Testis (tissue), 2 donors: ENCODE measurements at regions not wholly inside any gene's neighbourhood (a gene's known extent, or its start where the extent isn't known, plus 50 kb on each side); places are given as distances from the start of the nearest gene placed in this dataset.
"Not testable (repeated sequence)": the region's sequence is repeated elsewhere in the genome, so short reads cannot be mapped to it uniquely, and the experiment has no call there.

Source experiments
- DNase-seq: peaks from one replicate; pipeline ENCODE4 v3.0.0-alpha.2; 2019
- H3K27ac ChIP-seq, 2 donors: fragments of 200-600 bp; sonication (generic); one replicate each; pipeline ENCODE4 v1.5.1; 2019
- H3K27me3 ChIP-seq: fragments of 200-600 bp; sonication (generic); one replicate; pipeline ENCODE4 v1.5.1; 2019
- H3K36me3 ChIP-seq: fragments of 200-600 bp; sonication (generic); one replicate; pipeline ENCODE4 v1.5.1; 2017; ENCODE audit warnings: low read depth; ENCODE audit errors: missing control alignments
- H3K4me1 ChIP-seq: fragments of 200-600 bp; sonication (generic); one replicate; pipeline ENCODE4 v1.5.1; 2019
- H3K4me3 ChIP-seq, 2 donors: fragments of 200-600 bp; sonication (generic); one replicate each; pipeline ENCODE4 v1.5.1; 2017 to 2019
- H3K9me3 ChIP-seq: fragments of 200-600 bp; sonication (generic); one replicate; pipeline ENCODE4 v1.5.1; 2017
- POLR2A ChIP-seq: fragments of 450-650 bp; IDR thresholded peaks from one replicate; pipeline ENCODE4 v1.6.1; 2017; ENCODE audit warnings: antibody characterized with exemption, mild to moderate bottlenecking, moderate library complexity
- WGBS, 2 donors: methylation state at CpG; one replicate each; pipeline ENCODE4 v1.1.5; 2018; 5-methylcytosine and 5-hydroxymethylcytosine counted together
- intact Hi-C: fragments of 100-400 bp; cut with DNase I; formaldehyde crosslinking; loops from one replicate; pipeline ENCODE4 v1.15.1; 2023; ENCODE audit warnings: low total_unique reads
- TF ChIP-seq, protein P1 (sequence below), 3 experiments: fragments of 450-650 bp in 2 of 3; fragments of 200-600 bp in 1 of 3; sonication (generic) in 1 of 3; IDR thresholded peaks; one replicate each; pipeline ENCODE4 v1.5.1; 2016 to 2019; ENCODE audit warnings: antibody characterized with exemption in 3 of 3, mild to moderate bottlenecking in 2 of 3, moderate library complexity in 1 of 3

- Histone ChIP-seq H3K4me1 (no peaks in the 10 kb centered on the region), H3K27me3 (no peaks in the 10 kb centered on the region), H3K36me3 (no peaks in the 10 kb centered on the region), H3K4me3 (no peak overlapping the region), H3K27ac (no peak overlapping the region), H3K9me3 (no peaks in the 10 kb centered on the region)
- no peak for DNase-seq
- 86% methylated on average over 11 of the region's 11 CpGs for WGBS, 2 donors
- intact Hi-C loops, result no loop called here
- no peak for TF ChIP-seq POLR2A
- TF ChIP-seq, protein P1, sequence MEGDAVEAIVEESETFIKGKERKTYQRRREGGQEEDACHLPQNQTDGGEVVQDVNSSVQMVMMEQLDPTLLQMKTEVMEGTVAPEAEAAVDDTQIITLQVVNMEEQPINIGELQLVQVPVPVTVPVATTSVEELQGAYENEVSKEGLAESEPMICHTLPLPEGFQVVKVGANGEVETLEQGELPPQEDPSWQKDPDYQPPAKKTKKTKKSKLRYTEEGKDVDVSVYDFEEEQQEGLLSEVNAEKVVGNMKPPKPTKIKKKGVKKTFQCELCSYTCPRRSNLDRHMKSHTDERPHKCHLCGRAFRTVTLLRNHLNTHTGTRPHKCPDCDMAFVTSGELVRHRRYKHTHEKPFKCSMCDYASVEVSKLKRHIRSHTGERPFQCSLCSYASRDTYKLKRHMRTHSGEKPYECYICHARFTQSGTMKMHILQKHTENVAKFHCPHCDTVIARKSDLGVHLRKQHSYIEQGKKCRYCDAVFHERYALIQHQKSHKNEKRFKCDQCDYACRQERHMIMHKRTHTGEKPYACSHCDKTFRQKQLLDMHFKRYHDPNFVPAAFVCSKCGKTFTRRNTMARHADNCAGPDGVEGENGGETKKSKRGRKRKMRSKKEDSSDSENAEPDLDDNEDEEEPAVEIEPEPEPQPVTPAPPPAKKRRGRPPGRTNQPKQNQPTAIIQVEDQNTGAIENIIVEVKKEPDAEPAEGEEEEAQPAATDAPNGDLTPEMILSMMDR (IDR thresholded peaks at IDR 0.05), result no peak
These were observed 85.2 kb upstream of the USP29 start for GRCh38 chr19:57034544-57034943.

GRCh38 chr19:57035740-57036139 is 84.0 kb upstream of the USP29 start:
- 85 to 95% methylated on average over 4 of the region's 4 CpGs for WGBS, 2 donors
- DNase-seq, intact Hi-C loops, H3K4me1 ChIP-seq, H3K27ac ChIP-seq, H3K27me3 ChIP-seq, H3K36me3 ChIP-seq, H3K9me3 ChIP-seq, H3K4me3 ChIP-seq: not testable (repeated sequence)

GRCh38 chr19:57037556-57037955 is 82.2 kb upstream of the USP29 start:
- WGBS, 2 donors, result 49% methylated on average over 4 of the region's 4 CpGs
- Histone ChIP-seq H3K27ac (no peak overlapping the region), H3K27me3 (no peaks in the 10 kb centered on the region), H3K4me1 (no peaks in the 10 kb centered on the region), H3K36me3 (no peaks in the 10 kb centered on the region), H3K4me3 (no peak overlapping the region), H3K9me3 (no peaks in the 10 kb centered on the region)
- intact Hi-C loops, result no loop called here
- no peak for DNase-seq
- TF ChIP-seq, protein P1 (IDR thresholded peaks at IDR 0.05), result no peak
- TF ChIP-seq POLR2A, result no peak

DNA sequence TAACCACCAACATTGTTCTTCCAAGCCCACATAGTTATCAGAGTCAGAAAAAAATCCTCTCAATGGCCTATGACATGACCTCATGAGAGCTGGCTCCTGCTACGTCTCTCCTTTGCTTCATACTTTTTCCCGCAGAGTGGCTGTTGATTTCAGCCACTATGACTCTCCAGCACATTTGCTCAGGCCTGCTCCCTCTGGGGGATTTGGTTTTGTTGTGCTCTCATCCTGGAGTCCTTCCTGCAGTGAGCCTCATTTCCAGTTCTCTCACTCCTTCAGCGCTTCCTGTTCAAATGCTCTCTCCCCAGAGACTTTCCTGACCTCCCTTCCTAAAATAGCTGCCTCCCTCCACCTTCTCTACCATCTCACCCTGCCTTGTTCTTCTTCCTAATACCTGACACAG is 72.0 kb upstream of the USP29 start:
- no peak for DNase-seq
- Histone ChIP-seq H3K27ac (no peak overlapping the region), H3K4me1 (no peaks in the 10 kb centered on the region), H3K36me3 (no peaks in the 10 kb centered on the region), H3K9me3 (no peaks in the 10 kb centered on the region), H3K4me3 (no peak overlapping the region), H3K27me3 (no peaks in the 10 kb centered on the region)
- 75 to 76% methylated on average over 3 of the region's 3 CpGs for WGBS, 2 donors
- intact Hi-C loops, result no loop called here
- TF ChIP-seq POLR2A, result no peak
- TF ChIP-seq, protein P1 (IDR thresholded peaks at IDR 0.05), result no peak

GRCh38 chr19:57050863-57051262 is 68.9 kb upstream of the USP29 start:
- intact Hi-C loops, result no loop called here

More at GRCh38 chr19:57050863-57051262, 68.9 kb upstream of the USP29 start:
- Histone ChIP-seq H3K9me3 (no peaks in the 10 kb centered on the region), H3K4me3 (no peak overlapping the region), H3K27me3 (no peaks in the 10 kb centered on the region), H3K36me3 (no peaks in the 10 kb centered on the region), H3K27ac (no peak overlapping the region), H3K4me1 (no peaks in the 10 kb centered on the region)
- no peak for DNase-seq
- WGBS, 2 donors, result 62 to 69% methylated on average over 2 of the region's 2 CpGs
- TF ChIP-seq, protein P1 (IDR thresholded peaks at IDR 0.05), result no peak
- no peak for TF ChIP-seq POLR2A
